GM12865 (cell line): ENCODE measurements at regions not wholly inside any gene's neighbourhood (a gene's known extent, or its start where the extent isn't known, plus 50 kb on each side); places are given as distances from the start of the nearest gene placed in this dataset.
A peak's percentile ranks its signal among the peaks of the same experiment; 100 is the strongest.

Experiments
- DNase-seq: peaks from one replicate; pipeline ENCODE4 v3.0.0; 2010; ENCODE audit warnings: low read depth
- H3K4me3 ChIP-seq: 2 replicates; pipeline ENCODE4 v1.5.1; 2011; ENCODE audit warnings: mild to moderate bottlenecking, low read depth, low read length, control low read depth
- CTCF ChIP-seq: IDR thresholded peaks from 2 replicates; pipeline ENCODE4 v1.5.1; 2011; ENCODE audit warnings: low read length, control low read depth, low read depth, inconsistent platforms; ENCODE audit not compliant: insufficient read depth; ENCODE audit errors: missing control alignments

DNA sequence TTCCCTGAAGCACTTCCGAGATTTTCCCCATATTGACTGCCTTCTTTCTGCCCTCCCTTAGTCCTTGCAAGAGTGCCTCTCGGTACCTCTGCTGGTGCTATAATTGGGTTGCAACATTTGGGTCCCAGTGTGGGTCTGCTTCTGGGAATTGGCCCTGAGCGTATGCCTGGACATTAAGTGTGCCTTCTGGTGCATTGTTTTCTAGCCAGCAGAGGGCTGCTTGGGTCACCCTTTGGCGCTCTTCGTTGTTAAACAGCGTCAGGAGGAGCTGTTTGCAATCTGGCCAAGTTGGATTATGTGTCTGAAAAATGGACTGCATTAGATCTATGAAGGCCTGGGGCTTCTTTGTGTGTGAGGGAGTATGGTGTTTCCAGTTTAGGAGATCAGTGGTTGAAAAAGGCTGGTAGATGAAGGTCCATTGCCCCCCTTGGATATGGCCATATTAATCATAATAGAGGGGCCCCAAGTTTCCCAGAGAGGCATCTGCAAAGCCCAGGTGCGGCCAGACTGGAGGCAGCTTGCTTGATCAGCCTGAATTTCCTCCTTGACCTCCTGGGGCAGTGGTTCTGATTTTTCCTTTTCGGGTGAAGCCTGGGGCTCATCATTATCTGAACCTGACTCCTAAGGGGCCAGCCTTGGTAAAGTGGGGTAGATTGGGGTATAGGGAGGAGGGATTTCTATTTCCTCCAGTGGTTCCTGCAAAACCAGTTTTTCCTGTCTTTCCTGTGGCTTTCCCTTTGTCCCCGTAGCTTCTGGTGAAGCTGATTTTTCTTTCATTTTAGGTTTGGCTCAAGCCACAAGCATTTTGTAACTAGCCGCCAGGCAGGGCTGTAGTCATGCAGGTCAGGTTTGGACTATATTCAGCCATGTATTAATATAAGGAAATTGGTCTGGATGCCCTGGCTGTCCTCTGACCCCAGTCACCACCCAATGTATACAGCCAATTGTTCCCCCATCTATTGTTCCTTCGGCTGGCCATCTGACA lies 85.4 kb upstream of the GPR6 start:
- no peak overlapping the region for H3K4me3 ChIP-seq
- TF ChIP-seq CTCF = no peak

DNA sequence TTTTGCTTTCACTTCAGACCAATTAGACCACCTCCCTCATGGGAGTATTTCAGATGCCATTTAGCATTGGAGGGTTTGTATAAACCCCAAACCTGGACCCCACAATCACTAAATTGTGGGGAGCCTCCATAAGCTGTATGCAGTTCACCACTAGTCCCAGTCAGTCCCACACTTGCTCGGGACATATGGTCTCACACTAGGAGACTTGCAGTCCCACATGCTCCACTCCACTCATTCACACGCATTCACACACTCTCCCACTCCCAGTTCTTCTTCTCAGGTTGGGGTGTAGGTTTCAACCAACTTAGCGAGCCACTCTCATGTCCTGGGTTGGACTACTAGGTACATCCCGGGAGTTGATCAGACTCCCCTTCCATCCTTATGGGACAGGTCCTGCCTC lies 84.5 kb upstream of the GPR6 start:
- no peak for TF ChIP-seq CTCF
- H3K4me3 ChIP-seq = no peak overlapping the region
- no peak for DNase-seq

More for the DNA sequence above, 85.4 kb upstream of the GPR6 start:
- no peak for DNase-seq

- DNase-seq = peak; percentile 2
- no peak overlapping the region for H3K4me3 ChIP-seq
- no peak for TF ChIP-seq CTCF
These were observed 83.9 kb upstream of the GPR6 start for GRCh38 chr6:109894181-109894580.

- no peak for TF ChIP-seq CTCF
- no peak overlapping the region for H3K4me3 ChIP-seq
- DNase-seq = peak; percentile 6
These were observed 81.8 kb upstream of the GPR6 start for GRCh38 chr6:109896341-109896740.

GRCh38 chr6:109897025-109897424 lies 81.1 kb upstream of the GPR6 start:
- no peak for TF ChIP-seq CTCF
- DNase-seq = no peak
- no peak overlapping the region for H3K4me3 ChIP-seq

DNA sequence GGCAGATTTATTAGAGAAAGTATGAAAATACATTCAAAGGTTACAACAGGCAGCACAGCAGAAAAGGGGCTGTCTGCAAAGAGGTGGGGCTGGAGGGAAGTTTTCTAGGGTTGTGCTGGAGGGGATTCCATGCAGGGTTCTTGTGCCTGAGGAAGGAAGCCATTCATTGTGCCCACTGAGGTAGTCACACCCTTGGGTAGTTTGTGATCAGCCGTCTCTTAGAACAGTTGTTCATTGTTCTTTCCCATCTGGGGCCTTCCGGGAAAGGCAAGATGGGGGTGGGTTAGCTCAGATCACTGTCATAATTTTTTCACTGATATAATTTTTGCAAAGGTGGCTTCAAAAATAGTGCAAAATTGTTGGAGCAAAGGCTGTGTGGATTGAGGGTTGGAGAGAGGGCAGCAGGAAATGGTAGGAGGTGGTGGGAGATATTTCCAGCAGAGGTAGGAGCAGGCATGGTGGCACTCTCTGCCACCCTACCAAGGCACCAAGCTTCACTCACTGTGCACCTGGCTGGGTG lies 80.5 kb upstream of the GPR6 start:
- DNase-seq = no peak
- no peak overlapping the region for H3K4me3 ChIP-seq
- TF ChIP-seq CTCF = no peak
